ENCODE measurements at regions not wholly inside any gene's neighbourhood (a gene's known extent, or its start where the extent isn't known, plus 50 kb on each side); places are given as distances from the start of the nearest gene placed in this dataset.

- 19% methylated on average over 8 of the region's 8 CpGs for WGBS (ENCODE audit: insufficient coverage, insufficient replicate concordance, low lambda C conversion rate, missing lambda C conversion rate)
- CTCF ChIA-PET = no interaction called here
- no peak overlapping the region for H3K4me3 ChIP-seq
Measured at GRCh38 chr4:7126981-7127380, 59.1 kb upstream of the GRPEL1 start.

GRCh38 chr4:7124689-7125442 lies 57.0 kb upstream of the GRPEL1 start:
- no peaks in the 10 kb centered on the region for H3K79me2 ChIP-seq (ENCODE audit: control insufficient read depth, insufficient read depth, low read length)
- H3K9ac ChIP-seq (ENCODE audit: control insufficient read depth, insufficient read depth, low read length) = no peak overlapping the region
- intact Hi-C loops (cut with micrococcal nuclease; ENCODE audit: unreplicated experiment) = no loop called here
- no peak for DNase-seq (ENCODE audit: low read depth, low spot score)
- ChIA-PET RAD21 (ENCODE audit: unreplicated experiment) (no interaction called here), SMC1A (ENCODE audit: uncharacterized antibody, unreplicated experiment) (no interaction called here), POLR2A (no interaction called here), CTCF (no interaction called here)
- no peak overlapping the region for H3K4me2 ChIP-seq (ENCODE audit: control insufficient read depth, insufficient read depth)
- no peak for FAIRE-seq
- H3K27me3 ChIP-seq (replicated peaks in 1 of 2; ENCODE audit: control insufficient read depth in 2 of 2, insufficient read depth in 2 of 2, low read length in 1 of 2) = no peaks in the 10 kb centered on the region; a peak in 2 of 4 replicates
- H3K4me1 ChIP-seq (ENCODE audit: control insufficient read depth, insufficient read depth, low read length) = no peaks in the 10 kb centered on the region
- no peak for ATAC-seq
- BruUV-seq (replicated peaks) = no TSS peak
- no peak overlapping the region for H3K4me3 ChIP-seq
- H3K27ac ChIP-seq (ENCODE audit: control insufficient read depth, insufficient read depth) = no peak overlapping the region
- H4K20me1 ChIP-seq (ENCODE audit: control insufficient read depth, insufficient read depth) = no peaks in the 10 kb centered on the region
- H3K9me3 ChIP-seq (replicated peaks; ENCODE audit: control insufficient read depth, insufficient read depth, low read length) = no peaks in the 10 kb centered on the region; the same call in 2 of the 3 replicates
- 28% methylated on average over 22 of the region's 22 CpGs for WGBS (ENCODE audit: insufficient coverage, insufficient replicate concordance, low lambda C conversion rate, missing lambda C conversion rate)
- H3K36me3 ChIP-seq (ENCODE audit: control insufficient read depth in 2 of 2, insufficient read depth in 2 of 2, low read length in 1 of 2) = no peaks in the 10 kb centered on the region
- no peak for TF ChIP-seq BCL11A (IDR thresholded peaks at IDR 0.05; ENCODE audit: low read depth, low read length)
- H2AFZ ChIP-seq (ENCODE audit: control insufficient read depth, low read depth, low read length) = no peak overlapping the region
- in situ Hi-C loops (cut with MboI) = no loop called here

More at GRCh38 chr4:7126981-7127380, 59.1 kb upstream of the GRPEL1 start:
- TF ChIP-seq SREBF1 (IDR thresholded peaks at IDR 0.05; ENCODE audit: low read length) = no peak
- TF ChIP-seq SPI1 (IDR thresholded peaks at IDR 0.05; ENCODE audit: borderline replicate concordance, insufficient read depth, low read depth, low read length) = no peak
- no peak for TF ChIP-seq EED (IDR thresholded peaks at IDR 0.05; ENCODE audit: low read depth)
- no peak for TF ChIP-seq EZH2 (IDR thresholded peaks at IDR 0.05; ENCODE audit: borderline replicate concordance, control insufficient read depth, low read depth, low read length)
- TF ChIP-seq PML (IDR thresholded peaks at IDR 0.05; ENCODE audit: low read length) = no peak
- TF ChIP-seq NR2C1 (IDR thresholded peaks at IDR 0.05) = no peak
- TF ChIP-seq NFIC (IDR thresholded peaks at IDR 0.05; ENCODE audit: low read depth, low read length) = no peak
- no peak for TF ChIP-seq NFYB (IDR thresholded peaks at IDR 0.05; ENCODE audit: insufficient read depth, low read depth, low read length)
- no peak for TF ChIP-seq CBX3 (IDR thresholded peaks at IDR 0.05; ENCODE audit: borderline replicate concordance, low read depth)
- BruUV-seq (replicated peaks) = no TSS peak
- Histone ChIP-seq H3K4me1 (ENCODE audit: control insufficient read depth, insufficient read depth, low read length) (no peaks in the 10 kb centered on the region), H3K27ac (ENCODE audit: control insufficient read depth, insufficient read depth) (no peak overlapping the region), H3K4me2 (ENCODE audit: control insufficient read depth, insufficient read depth) (no peak overlapping the region), H3K27me3 (replicated peaks in 1 of 2; ENCODE audit: control insufficient read depth in 2 of 2, insufficient read depth in 2 of 2, low read length in 1 of 2) (no peaks in the 10 kb centered on the region; a peak in 2 of 4 replicates), H3K36me3 (ENCODE audit: control insufficient read depth in 2 of 2, insufficient read depth in 2 of 2, low read length in 1 of 2) (no peaks in the 10 kb centered on the region), H3K9ac (ENCODE audit: control insufficient read depth, insufficient read depth, low read length) (no peak overlapping the region), H3K79me2 (ENCODE audit: control insufficient read depth, insufficient read depth, low read length) (no peaks in the 10 kb centered on the region), H4K20me1 (ENCODE audit: control insufficient read depth, insufficient read depth) (no peaks in the 10 kb centered on the region), H2AFZ (ENCODE audit: control insufficient read depth, low read depth, low read length) (no peak overlapping the region), H3K9me3 (replicated peaks; ENCODE audit: control insufficient read depth, insufficient read depth, low read length) (no peaks in the 10 kb centered on the region; the same call in 2 of the 3 replicates)
- in situ Hi-C loops (cut with MboI) = no loop called here
- ChIA-PET POLR2A (no interaction called here), SMC1A (ENCODE audit: uncharacterized antibody, unreplicated experiment) (no interaction called here), RAD21 (ENCODE audit: unreplicated experiment) (no interaction called here)
- ATAC-seq (no peak), FAIRE-seq (no peak), DNase-seq (ENCODE audit: low read depth, low spot score) (no peak)
- intact Hi-C loops (cut with micrococcal nuclease; ENCODE audit: unreplicated experiment) = no loop called here

All from GM12878 (cell line).